ENCODE measurements at regions not wholly inside any gene's neighbourhood (a gene's known extent, or its start where the extent isn't known, plus 50 kb on each side); places are given as distances from the start of the nearest gene placed in this dataset.
"Not testable (repeated sequence)": the region's sequence is repeated elsewhere in the genome, so short reads cannot be mapped to it uniquely, and the experiment has no call there.

GRCh38 chr20:47912786-47913501, 127.7 kb upstream of the SULF2 start:
- not testable (repeated sequence) for TF ChIP-seq POLR2A (IDR thresholded peaks at IDR 0.05)
- TF ChIP-seq, protein P1, sequence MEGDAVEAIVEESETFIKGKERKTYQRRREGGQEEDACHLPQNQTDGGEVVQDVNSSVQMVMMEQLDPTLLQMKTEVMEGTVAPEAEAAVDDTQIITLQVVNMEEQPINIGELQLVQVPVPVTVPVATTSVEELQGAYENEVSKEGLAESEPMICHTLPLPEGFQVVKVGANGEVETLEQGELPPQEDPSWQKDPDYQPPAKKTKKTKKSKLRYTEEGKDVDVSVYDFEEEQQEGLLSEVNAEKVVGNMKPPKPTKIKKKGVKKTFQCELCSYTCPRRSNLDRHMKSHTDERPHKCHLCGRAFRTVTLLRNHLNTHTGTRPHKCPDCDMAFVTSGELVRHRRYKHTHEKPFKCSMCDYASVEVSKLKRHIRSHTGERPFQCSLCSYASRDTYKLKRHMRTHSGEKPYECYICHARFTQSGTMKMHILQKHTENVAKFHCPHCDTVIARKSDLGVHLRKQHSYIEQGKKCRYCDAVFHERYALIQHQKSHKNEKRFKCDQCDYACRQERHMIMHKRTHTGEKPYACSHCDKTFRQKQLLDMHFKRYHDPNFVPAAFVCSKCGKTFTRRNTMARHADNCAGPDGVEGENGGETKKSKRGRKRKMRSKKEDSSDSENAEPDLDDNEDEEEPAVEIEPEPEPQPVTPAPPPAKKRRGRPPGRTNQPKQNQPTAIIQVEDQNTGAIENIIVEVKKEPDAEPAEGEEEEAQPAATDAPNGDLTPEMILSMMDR (IDR thresholded peaks at IDR 0.05), result not testable (repeated sequence)

Data from right lobe of liver (tissue), 4 donors.